Neuronal stem cell (in vitro differentiated cells): ENCODE measurements at regions not wholly inside any gene's neighbourhood (a gene's known extent, or its start where the extent isn't known, plus 50 kb on each side); places are given as distances from the start of the nearest gene placed in this dataset.

Experiments
- DNase-seq: peaks from one replicate; pipeline ENCODE4 v3.0.0-alpha.2; 2013; ENCODE audit warnings: low spot score
- H2AFZ ChIP-seq: one replicate; pipeline ENCODE4 v1.6.1; 2013; ENCODE audit warnings: mild to moderate bottlenecking, low read length, inconsistent platforms
- H2AK5ac ChIP-seq: 2 replicates; pipeline ENCODE4 v1.6.1; 2013; ENCODE audit warnings: low read depth, mild to moderate bottlenecking, inconsistent platforms, low read length, moderate library complexity, mixed read lengths
- H2BK120ac ChIP-seq: 2 replicates; pipeline ENCODE4 v1.6.1; 2013; ENCODE audit warnings: low read depth, mild to moderate bottlenecking, inconsistent platforms, low read length, moderate library complexity, mixed read lengths
- H2BK12ac ChIP-seq: one replicate; pipeline ENCODE4 v1.6.1; 2013; ENCODE audit warnings: low read length, inconsistent platforms
- H2BK15ac ChIP-seq: 2 replicates; pipeline ENCODE4 v1.6.1; 2013; ENCODE audit warnings: mild to moderate bottlenecking, low read length, inconsistent platforms, mixed read lengths
- H2BK5ac ChIP-seq: one replicate; pipeline ENCODE4 v1.6.1; 2013; ENCODE audit warnings: inconsistent platforms, mild to moderate bottlenecking, low read length, moderate library complexity
- H3K14ac ChIP-seq: one replicate; pipeline ENCODE4 v1.6.1; 2013; ENCODE audit warnings: low read length, inconsistent platforms
- H3K18ac ChIP-seq: 2 replicates; pipeline ENCODE4 v1.6.1; 2013; ENCODE audit warnings: low read length, inconsistent platforms
- H3K23ac ChIP-seq: 2 replicates; pipeline ENCODE4 v1.6.1; 2013; ENCODE audit warnings: low read depth, mild to moderate bottlenecking, mixed read lengths, low read length, inconsistent platforms; ENCODE audit not compliant: poor library complexity
- H3K27ac ChIP-seq: replicated peaks from 3 replicates; pipeline ENCODE4 v1.5.1; 2013; ENCODE audit warnings: low read length, inconsistent platforms
- H3K27me3 ChIP-seq, 3 experiments: 2 replicates each; pipeline ENCODE4 v1.6.1; 2013; ENCODE audit warnings: low read length in 3 of 3, mild to moderate bottlenecking in 2 of 3, inconsistent platforms in 1 of 3, low read depth in 1 of 3, mixed read lengths in 1 of 3, moderate library complexity in 1 of 3; ENCODE audit not compliant: control insufficient read depth in 3 of 3, insufficient read depth in 3 of 3
- H3K36me3 ChIP-seq, 2 donors: replicated peaks in 1 of 2; 2 replicates each; pipeline ENCODE4 v1.6.1; 2013; ENCODE audit warnings: low read length in 2 of 2; ENCODE audit not compliant: control insufficient read depth in 2 of 2, insufficient read depth in 2 of 2
- H3K4ac ChIP-seq: 2 replicates; pipeline ENCODE4 v1.6.1; 2013; ENCODE audit warnings: inconsistent platforms, mild to moderate bottlenecking, low read length, moderate library complexity
- H3K4me1 ChIP-seq, 2 donors: 1 replicate in 1 of 2; 2 replicates in 1 of 2; pipeline ENCODE4 v1.6.1; 2013; ENCODE audit warnings: low read length in 2 of 2, low read depth in 1 of 2; ENCODE audit not compliant: control insufficient read depth in 2 of 2, insufficient read depth in 1 of 2
- H3K4me2 ChIP-seq: one replicate; pipeline ENCODE4 v1.6.1; 2013; ENCODE audit warnings: mild to moderate bottlenecking, low read length, inconsistent platforms; ENCODE audit not compliant: insufficient read depth, poor library complexity, severe bottlenecking
- H3K4me3 ChIP-seq, 2 donors: 2 replicates each; pipeline ENCODE4 v1.5.1; 2013; ENCODE audit warnings: low read length in 2 of 2, mild to moderate bottlenecking in 2 of 2, inconsistent platforms in 1 of 2, moderate library complexity in 1 of 2
- H3K79me1 ChIP-seq: one replicate; pipeline ENCODE4 v1.6.1; 2013; ENCODE audit warnings: low read depth, mild to moderate bottlenecking, inconsistent platforms, low read length, moderate library complexity
- H3K9ac ChIP-seq: one replicate; pipeline ENCODE4 v1.6.1; 2013; ENCODE audit warnings: mild to moderate bottlenecking, low read depth, low read length, inconsistent platforms; ENCODE audit not compliant: poor library complexity
- H3K9me3 ChIP-seq, 2 donors: replicated peaks in 1 of 2; 2 replicates each; pipeline versions ENCODE3 to v1.6.1; 2013; ENCODE audit warnings: low read length in 2 of 2, mild to moderate bottlenecking in 2 of 2, inconsistent platforms in 1 of 2, low read depth in 1 of 2, mixed read lengths in 1 of 2, moderate library complexity in 1 of 2; ENCODE audit not compliant: control insufficient read depth in 2 of 2, insufficient read depth in 1 of 2
- H4K8ac ChIP-seq: one replicate; pipeline ENCODE4 v1.6.1; 2013; ENCODE audit warnings: low read depth, mild to moderate bottlenecking, inconsistent platforms, low read length, moderate library complexity
- H4K91ac ChIP-seq: one replicate; pipeline ENCODE4 v1.6.1; 2013; ENCODE audit warnings: low read length, low read depth, mild to moderate bottlenecking, inconsistent platforms; ENCODE audit not compliant: poor library complexity
- WGBS, 2 donors: extraction: QIAGEN DNeasy Blood & Tissue Kit; methylation state at CpG; one replicate each; pipeline ENCODE4 v1.1.7; 2013; ENCODE audit warnings: missing lambda C conversion rate in 2 of 2, mixed read lengths in 1 of 2; ENCODE audit not compliant: insufficient read length in 2 of 2, insufficient replicate concordance in 1 of 2; ENCODE audit errors: extremely low coverage in 2 of 2; 5-methylcytosine and 5-hydroxymethylcytosine counted together

GRCh38 chr15:93399121-93399520 is 310.1 kb upstream of the RGMA start:
- no peak overlapping the region for H3K14ac ChIP-seq
- peaks cover 8 to 45% of the 10 kb centered on the region in 2 donors for H3K9me3 ChIP-seq
- no peak for DNase-seq
- no peak overlapping the region for H4K8ac ChIP-seq
- no peak overlapping the region for H3K9ac ChIP-seq
- H2BK12ac ChIP-seq, result no peak overlapping the region
- peaks cover 2 to 21% of the 10 kb centered on the region in 2 donors for H3K36me3 ChIP-seq
- H2BK5ac ChIP-seq, result no peak overlapping the region
- H3K18ac ChIP-seq, result no peak overlapping the region
- H4K91ac ChIP-seq, result no peak overlapping the region
- no peak overlapping the region for H3K4me3 ChIP-seq
- no peak overlapping the region for H3K23ac ChIP-seq
- no CpG with 5 or more reads among the region's 3 CpGs for WGBS, 2 donors
- no peaks in the 10 kb centered on the region for H3K27me3 ChIP-seq
- H3K27ac ChIP-seq, result no peak overlapping the region
- H3K4ac ChIP-seq, result no peak overlapping the region
- H3K4me2 ChIP-seq, result no peak overlapping the region
- H2BK15ac ChIP-seq, result no peak overlapping the region
- no peaks in the 10 kb centered on the region for H3K4me1 ChIP-seq
- no peaks in the 10 kb centered on the region for H3K79me1 ChIP-seq
- H2BK120ac ChIP-seq, result no peak overlapping the region
- no peak overlapping the region for H2AFZ ChIP-seq
- H2AK5ac ChIP-seq, result no peak overlapping the region

GRCh38 chr15:93389211-93389610 is 300.2 kb upstream of the RGMA start:
- Histone ChIP-seq H3K9ac (no peak overlapping the region), H2BK12ac (no peak overlapping the region), H4K91ac (no peak overlapping the region), H3K9me3 (peaks cover 0 to 5% of the 10 kb centered on the region in 2 donors), H3K4me3 (no peak overlapping the region), H3K18ac (no peak overlapping the region), H3K27me3 (no peaks in the 10 kb centered on the region), H2BK120ac (peak overlapping the region; percentile 61), H4K8ac (no peak overlapping the region), H3K27ac (no peak overlapping the region), H2BK15ac (no peak overlapping the region), H3K36me3 (peaks cover 0 to 27% of the 10 kb centered on the region in 2 donors), H2AFZ (no peak overlapping the region), H3K4me2 (no peak overlapping the region), H2AK5ac (no peak overlapping the region), H3K4me1 (peaks cover 0 to 5% of the 10 kb centered on the region in 2 donors), H2BK5ac (no peak overlapping the region), H3K79me1 (no peaks in the 10 kb centered on the region), H3K14ac (no peak overlapping the region), H3K4ac (no peak overlapping the region), H3K23ac (no peak overlapping the region)
- WGBS, 2 donors, result no CpG with 5 or more reads among the region's 5 CpGs
- no peak for DNase-seq

GRCh38 chr15:93384886-93385285 is 295.9 kb upstream of the RGMA start:
- no peak for DNase-seq
- Histone ChIP-seq H3K79me1 (no peaks in the 10 kb centered on the region), H3K27me3 (no peaks in the 10 kb centered on the region), H3K27ac (no peak overlapping the region), H3K9ac (no peak overlapping the region), H2AFZ (no peak overlapping the region), H3K4me3 (no peak overlapping the region), H3K36me3 (peaks cover 0 to 65% of the 10 kb centered on the region in 2 donors), H2AK5ac (no peak overlapping the region), H3K14ac (no peak overlapping the region), H4K8ac (no peak overlapping the region), H2BK12ac (no peak overlapping the region), H3K9me3 (peaks cover 0 to 8% of the 10 kb centered on the region in 2 donors), H2BK15ac (no peak overlapping the region), H3K18ac (no peak overlapping the region), H3K4me2 (no peak overlapping the region), H2BK5ac (no peak overlapping the region), H3K23ac (no peak overlapping the region), H3K4me1 (peaks cover 7 to 13% of the 10 kb centered on the region in 2 donors), H4K91ac (no peak overlapping the region), H3K4ac (no peak overlapping the region), H2BK120ac (no peak overlapping the region)
- no CpG with 5 or more reads among the region's 2 CpGs for WGBS, 2 donors

- DNase-seq, result no peak
- no peak overlapping the region for H3K4me2 ChIP-seq
- no peak overlapping the region for H3K4ac ChIP-seq
- no peak overlapping the region for H3K14ac ChIP-seq
- no peak overlapping the region for H3K18ac ChIP-seq
- no CpG with 5 or more reads among the region's 9 CpGs for WGBS, 2 donors
- H2BK15ac ChIP-seq, result no peak overlapping the region
- H2AFZ ChIP-seq, result no peak overlapping the region
- H3K27me3 ChIP-seq, result no peaks in the 10 kb centered on the region
- H3K27ac ChIP-seq, result no peak overlapping the region
- H2BK5ac ChIP-seq, result no peak overlapping the region
- no peaks in the 10 kb centered on the region for H3K79me1 ChIP-seq
- H4K8ac ChIP-seq, result no peak overlapping the region
- H4K91ac ChIP-seq, result no peak overlapping the region
- peaks cover 0 to 68% of the 10 kb centered on the region in 2 donors for H3K36me3 ChIP-seq
- H2BK120ac ChIP-seq, result no peak overlapping the region
- no peak overlapping the region for H3K23ac ChIP-seq
- no peak overlapping the region for H2BK12ac ChIP-seq
- H3K4me1 ChIP-seq, result peaks cover 7 to 15% of the 10 kb centered on the region in 2 donors
- H2AK5ac ChIP-seq, result no peak overlapping the region
- H3K9me3 ChIP-seq, result peaks cover 0 to 3% of the 10 kb centered on the region in 2 donors
- no peak overlapping the region for H3K4me3 ChIP-seq
- no peak overlapping the region for H3K9ac ChIP-seq
Measured at GRCh38 chr15:93382200-93382820, 293.3 kb upstream of the RGMA start.
